GM19239 (cell line): ENCODE measurements at regions not wholly inside any gene's neighbourhood (a gene's known extent, or its start where the extent isn't known, plus 50 kb on each side); places are given as distances from the start of the nearest gene placed in this dataset.
"Not testable (repeated sequence)": the region's sequence is repeated elsewhere in the genome, so short reads cannot be mapped to it uniquely, and the experiment has no call there.

Source experiments
- DNase-seq: peaks from one replicate; pipeline ENCODE4 v3.0.0; 2011; ENCODE audit warnings: low spot score; ENCODE audit not compliant: insufficient read length
- FAIRE-seq: peaks from 2 replicates; lab custom pipeline; 2011; peaks lifted over from hg19 to GRCh38; lab: Jason Lieb, UNC

DNA sequence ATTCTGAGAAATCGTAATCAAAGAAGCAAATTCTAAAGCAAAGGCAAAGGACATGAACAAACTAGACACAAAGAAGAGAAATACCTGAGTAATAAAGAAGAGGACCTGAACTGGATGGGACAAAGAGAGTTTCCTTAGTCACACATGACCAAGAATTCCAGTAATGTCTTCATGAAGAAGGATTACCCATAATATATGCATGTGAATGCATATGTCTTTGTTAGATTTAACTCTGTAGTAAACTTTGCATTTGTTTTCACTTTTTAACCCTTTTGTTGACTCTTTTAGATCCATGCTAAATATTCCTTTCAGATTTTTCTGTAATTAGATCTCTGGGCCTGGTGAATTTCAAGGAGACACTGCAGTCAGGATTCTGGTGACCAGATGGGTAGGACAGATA, 279.8 kb downstream of the ARRDC4 start:
- FAIRE-seq, result no peak

DNA sequence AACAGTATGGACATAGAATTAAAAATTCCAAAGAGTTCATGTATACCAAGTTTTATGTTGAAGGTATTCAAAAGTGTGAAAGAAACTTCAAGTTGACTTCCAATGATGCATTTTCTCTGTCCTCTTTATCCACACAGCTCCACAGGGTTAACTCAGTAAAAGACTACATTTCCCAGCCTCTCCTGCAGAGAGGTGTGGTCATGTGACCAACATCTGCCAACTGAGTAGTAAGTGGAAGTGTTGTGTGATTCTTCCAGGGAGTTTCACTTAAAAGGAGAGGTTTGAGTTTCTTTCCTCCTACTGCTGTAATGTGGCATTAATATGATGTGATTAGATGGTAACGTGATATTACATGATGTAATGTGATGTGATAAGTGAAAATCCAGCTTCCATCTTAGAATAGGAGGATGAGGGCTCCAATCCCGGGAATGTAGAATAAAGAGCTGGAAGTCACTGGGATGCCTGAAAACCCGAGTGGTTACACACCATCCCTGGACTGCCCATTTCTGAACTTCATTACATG, 280.6 kb downstream of the ARRDC4 start:
- no peak for DNase-seq
- FAIRE-seq, result no peak

More for the DNA sequence above, 279.8 kb downstream of the ARRDC4 start:
- DNase-seq, result no peak

DNA sequence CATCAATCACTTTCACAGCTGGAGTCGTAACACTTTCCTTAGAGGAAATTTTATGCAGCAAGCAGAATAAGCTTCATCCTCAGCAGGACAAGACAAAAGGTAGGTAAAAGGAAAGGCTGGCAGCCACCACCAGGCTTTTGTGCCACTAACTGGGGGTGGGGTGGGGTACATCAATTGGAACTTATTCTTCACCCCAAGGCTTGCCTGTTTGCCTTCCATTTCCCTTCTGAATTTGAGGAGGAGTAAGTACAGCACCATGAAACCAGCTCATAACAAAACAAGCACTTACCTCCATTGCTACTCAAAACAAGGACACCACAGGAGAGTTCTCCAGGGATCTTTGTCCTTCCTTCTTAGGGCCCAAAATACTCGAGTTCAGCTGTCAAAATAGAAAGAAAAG, 296.8 kb downstream of the ARRDC4 start:
- FAIRE-seq (no peak), DNase-seq (no peak)

DNA sequence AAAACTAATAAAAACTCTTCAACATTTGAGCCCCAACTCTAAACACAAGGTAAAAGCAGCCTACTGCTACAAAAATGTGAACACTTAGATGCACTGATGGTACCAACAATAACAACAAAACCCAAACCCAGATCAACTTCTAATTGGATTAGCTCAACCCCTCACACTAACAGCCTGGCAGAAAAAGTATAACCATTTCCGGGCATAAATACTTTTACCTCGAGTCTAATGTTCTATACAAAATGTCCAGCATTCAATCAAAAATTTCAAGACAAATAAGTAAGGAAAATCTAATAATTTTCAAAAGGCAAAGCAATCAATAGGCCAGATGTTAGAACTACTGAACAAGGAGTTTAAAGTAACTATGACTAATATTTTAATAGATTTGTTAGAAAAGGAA, 303.3 kb downstream of the ARRDC4 start:
- FAIRE-seq, result no peak
- no peak for DNase-seq

DNA sequence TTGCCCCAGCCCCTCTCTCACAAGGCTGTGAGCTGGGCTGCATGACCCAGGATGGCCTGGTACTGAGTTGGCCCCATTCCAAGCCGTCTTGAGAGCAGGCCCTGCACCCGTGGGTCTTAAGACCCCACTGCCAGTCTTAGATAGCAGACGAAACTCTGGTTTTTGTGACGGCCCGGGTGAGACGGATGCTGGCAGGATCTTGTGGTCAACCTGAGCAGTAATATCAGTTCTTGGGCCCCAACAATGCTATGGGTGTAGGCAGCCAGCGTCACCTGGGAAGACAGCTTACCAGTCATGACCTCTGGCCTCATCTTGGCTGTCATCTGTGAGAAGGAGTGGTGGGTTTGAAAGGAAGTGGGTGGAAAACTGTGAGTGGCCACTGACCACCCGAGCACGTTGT, 305.8 kb downstream of the ARRDC4 start:
- FAIRE-seq (no peak), DNase-seq (no peak)

DNA sequence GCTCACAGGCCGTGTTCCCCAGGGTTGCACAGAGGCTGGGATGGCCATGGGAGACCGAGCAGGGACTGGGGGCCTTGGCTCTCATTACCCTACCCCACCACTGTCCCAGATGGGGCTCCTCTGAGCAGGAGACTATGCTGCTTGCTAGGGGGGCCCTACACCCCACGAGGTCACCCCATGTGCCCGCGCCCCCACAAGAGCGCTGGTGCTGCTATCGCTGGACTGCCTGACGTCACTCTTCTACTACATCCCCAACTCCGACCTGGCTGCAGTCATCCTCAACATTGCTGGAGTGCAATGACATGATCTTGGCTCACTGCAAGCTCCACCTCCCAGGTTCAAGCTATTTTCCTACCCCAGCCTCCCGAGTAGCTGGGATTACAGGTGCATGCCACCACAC, 307.7 kb downstream of the ARRDC4 start:
- no peak for DNase-seq
- FAIRE-seq, result no peak

DNA sequence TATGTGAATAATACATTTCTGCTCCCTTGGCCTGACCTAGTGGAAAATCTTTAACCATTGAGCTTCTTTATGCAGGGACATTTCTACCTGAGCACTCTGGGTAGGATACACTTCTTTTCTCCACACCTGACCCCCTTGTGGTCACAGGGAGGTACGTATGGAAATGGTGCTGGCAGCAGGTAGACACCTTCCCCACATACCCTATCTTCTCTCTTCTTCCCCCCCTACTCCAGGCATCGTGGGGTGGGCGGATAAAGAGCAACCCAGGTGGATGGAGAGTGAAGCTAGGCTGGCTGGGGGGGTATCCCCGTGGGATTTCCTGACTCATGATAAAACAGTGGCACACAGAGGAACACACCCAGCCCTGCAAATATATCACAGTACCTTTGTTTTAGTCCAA, 312.1 kb downstream of the ARRDC4 start:
- FAIRE-seq, result no peak
- DNase-seq, result no peak

DNA sequence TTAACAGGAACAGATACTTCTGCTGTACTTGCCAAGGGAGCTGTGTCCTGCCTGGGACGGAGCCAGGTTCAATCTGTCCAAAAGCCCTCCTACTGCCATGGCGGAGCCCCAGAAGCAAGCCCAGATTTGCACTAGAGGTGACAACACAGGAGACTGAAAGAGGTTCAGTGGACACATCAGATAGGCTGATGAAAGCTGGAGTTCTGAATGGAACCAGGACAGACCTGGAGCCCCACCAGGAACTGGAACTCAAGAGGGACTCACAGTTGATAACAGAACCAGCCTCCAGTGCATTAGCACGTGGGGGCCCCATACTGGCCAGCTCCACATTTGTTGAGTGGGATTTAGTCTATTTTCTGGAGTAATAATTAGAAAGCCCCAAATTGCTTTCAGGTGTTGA, 315.5 kb downstream of the ARRDC4 start:
- DNase-seq (no peak), FAIRE-seq (no peak)

DNA sequence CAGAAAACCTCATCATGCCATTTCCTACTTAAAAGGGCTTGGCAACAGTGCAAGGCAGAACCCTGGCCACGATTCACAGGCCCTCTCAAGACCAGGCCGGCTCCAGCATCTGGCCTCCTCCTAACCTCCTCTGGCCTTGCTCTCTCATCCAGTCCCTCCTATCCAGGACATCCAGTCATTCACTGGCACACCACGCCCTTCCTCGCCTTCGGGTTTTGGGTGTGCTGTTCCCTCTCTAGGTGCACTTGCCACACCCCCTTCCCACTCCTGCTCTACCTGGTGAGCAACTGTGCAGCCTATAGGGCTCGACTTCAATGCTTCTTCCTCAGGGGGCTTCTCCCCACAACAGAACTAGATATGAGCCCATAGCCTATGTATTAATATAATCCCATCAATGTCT, 317.1 kb downstream of the ARRDC4 start:
- FAIRE-seq, result no peak
- no peak for DNase-seq

DNA sequence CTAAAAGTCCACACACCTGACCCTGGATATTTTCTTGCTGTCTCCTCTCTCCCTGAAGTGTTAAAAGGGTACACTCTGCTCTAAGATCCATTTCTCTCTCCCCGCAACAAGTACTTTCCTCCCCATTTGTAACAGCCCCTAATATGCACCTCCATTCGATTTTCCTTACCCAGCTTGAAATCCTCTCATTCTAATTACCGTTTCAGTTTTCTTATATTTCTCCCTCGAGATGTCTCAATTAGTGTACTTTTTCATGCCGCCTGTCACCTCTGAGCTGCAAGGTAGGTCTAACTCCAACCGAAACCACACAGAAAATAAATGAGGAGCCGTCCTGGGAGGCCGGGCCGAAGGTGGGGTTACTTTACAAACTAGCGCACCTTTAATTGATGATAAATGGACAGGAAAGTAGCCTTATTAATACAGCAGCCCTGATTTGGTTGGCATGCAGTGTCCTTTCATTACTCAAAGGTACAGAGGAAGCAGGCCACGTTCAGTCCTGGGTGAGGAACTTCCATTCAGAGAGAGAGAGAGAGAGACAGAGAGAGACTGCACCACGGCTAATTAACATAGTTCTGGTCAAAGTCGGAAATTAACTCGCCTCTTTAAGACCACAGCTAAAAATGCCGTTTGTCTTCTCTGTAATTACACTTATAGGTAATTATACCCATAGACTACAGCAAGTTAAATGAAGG, 319.9 kb downstream of the ARRDC4 start:
- FAIRE-seq (no peak), DNase-seq (no peak)

DNA sequence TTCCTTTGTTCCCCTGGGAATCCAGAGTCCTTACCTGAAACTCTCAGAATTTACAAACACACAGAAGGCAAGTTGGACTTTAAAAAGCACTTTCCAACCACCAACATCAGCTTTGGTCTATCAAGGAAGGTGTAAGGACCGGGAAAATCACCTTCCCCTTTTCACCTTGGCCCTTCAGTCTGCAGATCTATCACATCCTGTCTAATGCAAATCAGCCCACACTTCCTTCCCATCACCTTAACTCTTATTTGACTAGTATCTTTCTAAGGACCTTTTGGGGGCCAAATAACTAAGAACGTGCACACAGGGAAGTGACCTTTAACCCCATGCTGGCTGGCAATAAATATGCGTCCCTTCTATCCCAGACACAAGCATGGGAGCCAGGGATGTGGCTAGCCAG, 320.6 kb downstream of the ARRDC4 start:
- no peak for FAIRE-seq

DNA sequence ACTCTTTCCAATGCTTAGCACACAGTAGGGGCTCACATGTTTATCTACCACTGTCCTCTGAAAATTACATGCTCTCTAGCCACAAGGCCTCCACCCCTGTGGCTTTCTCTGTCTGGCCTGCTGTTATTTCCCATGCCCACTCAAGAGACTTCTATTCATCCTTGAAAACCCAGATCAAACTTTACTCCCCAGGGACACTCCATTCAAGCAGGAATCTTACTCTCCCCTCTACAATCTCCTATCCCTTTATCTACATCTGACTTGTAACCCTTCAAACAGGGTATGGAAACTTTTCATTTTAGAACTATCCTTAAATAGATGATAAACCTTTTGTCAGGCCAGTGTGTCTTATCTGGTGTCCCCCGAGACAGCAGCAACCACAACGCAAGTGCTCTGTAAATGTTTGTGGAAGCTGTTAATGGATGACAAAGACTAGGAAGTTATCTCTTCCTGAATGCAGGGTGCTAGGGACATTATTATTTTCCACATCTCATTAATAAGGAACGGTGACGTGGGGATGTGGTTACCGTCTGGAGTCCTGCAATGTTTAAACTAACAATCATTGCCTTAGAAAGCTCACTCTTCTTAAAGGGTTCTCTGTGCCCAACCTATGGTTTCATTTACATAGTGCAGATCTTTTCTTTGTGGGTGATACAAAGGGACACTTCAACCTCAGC, 322.3 kb downstream of the ARRDC4 start:
- DNase-seq (no peak), FAIRE-seq (no peak)

More for the DNA sequence above, 320.6 kb downstream of the ARRDC4 start:
- DNase-seq, result no peak

DNA sequence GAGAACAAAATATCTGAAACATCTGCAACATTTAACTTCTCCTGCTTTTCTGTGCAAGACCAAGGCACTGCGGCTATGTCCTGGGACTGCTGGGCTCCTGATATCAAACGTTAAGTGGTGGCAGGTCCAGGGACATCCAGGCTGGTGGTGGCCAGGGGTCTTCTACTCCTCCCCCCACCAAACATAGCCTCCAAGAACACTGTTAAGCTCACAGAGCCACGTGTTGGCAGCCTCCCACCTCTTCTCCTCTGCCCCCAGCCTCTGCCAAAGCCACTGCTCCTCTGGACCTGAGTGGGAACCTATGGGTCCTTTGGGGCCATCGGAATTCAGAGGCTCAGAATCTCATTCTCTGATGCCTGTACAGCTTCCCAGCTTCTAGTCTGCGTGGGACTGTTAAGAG, 325.7 kb downstream of the ARRDC4 start:
- FAIRE-seq (no peak), DNase-seq (no peak)

DNA sequence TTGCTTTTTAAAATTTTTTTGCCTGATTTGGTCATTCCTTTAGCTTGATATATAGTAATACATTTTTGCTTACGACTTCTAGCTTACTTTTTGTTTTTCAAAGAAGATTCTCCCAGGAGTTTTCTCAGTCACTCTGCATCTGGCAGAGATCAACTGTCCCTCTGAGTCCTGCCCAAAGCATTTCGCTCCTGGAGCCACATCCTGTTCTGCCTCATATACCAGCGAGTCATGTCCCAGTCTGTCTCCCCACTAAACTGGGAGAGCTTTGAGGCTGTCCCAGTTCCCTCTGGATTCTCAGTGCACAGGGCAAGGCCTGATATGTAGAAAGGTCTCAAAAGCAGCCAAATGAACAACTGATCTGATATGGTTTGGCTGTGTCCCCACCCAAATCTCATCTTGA, 326.3 kb downstream of the ARRDC4 start:
- DNase-seq, result no peak
- no peak for FAIRE-seq

DNA sequence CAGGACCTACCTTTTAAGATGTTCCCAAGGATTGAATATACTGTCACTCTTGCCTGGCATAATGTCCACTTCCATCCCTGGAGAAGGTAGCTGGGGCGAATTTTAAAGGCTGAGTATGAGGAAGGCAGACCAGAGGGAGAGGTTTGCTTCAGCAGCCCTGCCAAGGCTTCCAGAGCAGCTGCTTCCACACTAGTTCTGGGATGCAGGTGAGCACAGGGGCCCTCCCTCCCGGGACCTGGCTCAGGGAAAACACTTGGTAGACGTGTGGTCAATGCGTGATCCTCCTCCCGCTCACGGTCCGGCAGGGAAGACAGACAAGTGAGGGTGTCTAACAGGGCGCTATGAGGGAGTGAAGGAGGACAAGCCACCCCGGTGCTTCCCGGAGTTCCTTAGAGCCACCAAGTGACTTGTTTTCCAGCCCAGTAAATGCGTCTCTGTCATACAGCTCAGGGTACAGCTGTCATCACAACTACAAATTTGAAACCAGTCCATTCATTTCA, 327.6 kb downstream of the ARRDC4 start:
- FAIRE-seq (no peak), DNase-seq (no peak)

DNA sequence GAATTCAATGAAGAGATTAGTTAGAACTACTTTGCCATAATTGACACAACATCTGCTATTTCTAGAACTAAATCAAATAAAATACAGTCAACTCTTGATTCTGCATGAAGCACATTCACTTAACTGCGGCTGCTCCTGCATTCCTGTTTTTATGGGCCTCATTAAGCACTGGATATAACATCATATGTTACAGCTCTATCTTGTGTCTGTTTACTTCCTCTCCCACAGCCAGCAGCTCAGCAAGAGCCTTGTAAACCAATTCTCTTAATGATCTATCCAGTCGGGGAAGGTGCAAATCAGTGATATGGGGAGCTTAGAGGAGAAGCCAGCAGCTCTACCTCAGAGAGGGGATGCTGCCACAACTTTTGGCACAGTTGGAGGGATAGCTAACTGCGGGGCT, 329.2 kb downstream of the ARRDC4 start:
- FAIRE-seq, result no peak
- DNase-seq, result no peak

DNA sequence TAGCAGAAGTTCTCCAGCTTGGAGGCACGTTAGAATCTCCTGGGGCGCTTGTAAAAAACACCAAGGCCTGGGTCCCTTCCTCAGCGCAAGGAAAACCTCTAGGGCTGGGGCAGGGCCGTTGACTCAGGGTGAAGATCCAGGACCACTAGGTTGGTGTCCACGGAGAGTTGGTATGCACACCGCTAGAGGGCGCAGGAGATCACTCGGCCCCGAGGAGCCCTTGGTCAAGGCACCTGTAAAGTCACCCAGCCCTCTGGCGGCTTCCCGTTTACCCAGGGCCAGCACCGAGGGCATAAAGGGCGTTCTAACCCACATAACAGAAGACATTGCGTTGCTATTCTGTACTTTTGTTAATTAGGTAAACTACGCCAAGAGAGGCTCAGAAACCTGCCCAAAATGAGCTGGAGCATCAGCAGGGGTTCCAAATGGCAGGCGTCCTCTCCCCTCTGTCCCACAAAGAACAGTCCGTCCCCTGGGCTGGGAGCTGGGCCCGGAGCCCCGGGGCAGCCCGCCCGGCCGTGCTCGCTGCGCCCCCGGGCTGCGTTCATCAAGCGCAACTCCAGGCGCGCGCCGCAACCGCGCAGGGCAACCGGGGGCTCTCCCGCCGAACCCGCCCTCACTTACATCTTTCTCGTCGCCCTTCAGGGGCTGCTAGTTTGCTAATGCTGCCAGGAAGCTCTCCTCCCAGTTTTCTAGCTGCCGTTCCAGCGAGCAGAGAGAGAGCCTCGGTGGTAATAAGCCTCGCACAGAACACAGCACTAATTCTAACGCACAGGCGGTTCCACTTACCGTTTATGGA, 332.1 kb downstream of the ARRDC4 start:
- DNase-seq (peak; percentile 56), FAIRE-seq (no peak)

DNA sequence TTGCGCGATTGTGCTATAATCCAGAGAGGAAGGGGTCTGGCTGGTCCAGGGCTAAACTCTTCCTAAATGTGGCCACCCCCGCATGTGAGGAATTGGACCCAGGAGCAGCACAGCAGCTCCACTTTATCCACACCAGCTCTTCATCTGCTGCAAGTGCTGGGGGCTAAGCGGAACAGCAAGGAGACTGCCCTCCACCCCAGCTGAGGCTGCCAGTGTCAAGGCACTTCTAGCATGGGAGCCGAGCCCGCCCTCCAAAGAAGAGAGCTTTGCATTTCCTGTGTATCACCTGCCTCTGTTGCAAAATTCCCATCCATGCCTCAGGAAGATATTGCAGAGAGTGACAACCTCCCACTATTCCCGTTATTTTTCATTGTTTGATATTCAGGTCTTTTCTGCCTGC, 333.6 kb downstream of the ARRDC4 start:
- FAIRE-seq (no peak), DNase-seq (no peak)

DNA sequence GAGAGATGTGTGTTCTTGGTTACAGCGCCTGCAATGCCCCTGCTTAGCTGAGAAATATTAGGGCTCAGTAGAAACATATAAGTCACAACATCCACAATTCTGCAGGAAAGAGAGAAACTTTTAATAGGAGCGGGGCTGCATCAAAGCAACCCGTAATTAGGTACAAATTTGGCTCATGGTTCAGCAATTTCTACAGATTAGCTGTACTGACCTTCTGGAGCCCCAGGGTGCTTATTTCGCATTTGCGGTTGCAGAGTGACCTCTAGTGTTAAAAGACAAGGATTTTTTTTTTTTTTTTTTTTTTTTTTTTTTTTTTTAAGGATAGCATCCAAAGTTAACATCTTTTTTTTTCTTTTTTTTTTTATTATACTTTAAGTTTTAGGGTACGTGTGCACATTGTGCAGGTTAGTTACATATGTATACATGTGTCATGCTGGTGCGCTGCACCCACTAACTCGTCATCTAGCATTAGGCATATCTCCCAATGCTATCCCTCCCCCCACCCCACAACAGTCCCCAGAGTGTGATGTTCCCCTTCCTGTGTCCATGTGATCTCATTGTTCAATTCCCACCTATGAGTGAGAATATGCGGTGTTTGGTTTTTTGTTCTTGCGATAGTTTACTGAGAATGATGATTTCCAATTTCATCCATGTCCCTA, 334.7 kb downstream of the ARRDC4 start:
- FAIRE-seq, result not testable (repeated sequence)
- DNase-seq, result peak; percentile 26

DNA sequence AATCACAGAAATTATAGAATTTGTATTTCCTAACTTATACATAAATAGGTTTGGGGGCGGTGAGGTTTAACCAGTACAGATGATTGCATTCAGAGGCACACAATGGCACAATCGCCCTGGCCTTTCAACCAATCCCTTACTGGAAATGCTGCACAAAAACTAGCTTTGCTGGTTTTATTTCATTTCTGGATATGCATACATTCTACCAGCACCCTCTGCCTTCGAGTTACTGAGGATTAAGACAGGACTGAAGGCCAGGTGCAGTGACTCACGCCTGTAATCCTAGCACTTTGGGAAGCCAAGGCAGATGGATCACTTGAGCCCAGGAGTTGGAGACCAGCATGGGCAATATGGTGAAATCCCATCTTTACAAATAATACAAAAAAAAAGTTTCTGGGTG, 336.1 kb downstream of the ARRDC4 start:
- FAIRE-seq, result no peak

More for the DNA sequence above, 336.1 kb downstream of the ARRDC4 start:
- no peak for DNase-seq
